ENCODE measurements at regions not wholly inside any gene's neighbourhood (a gene's known extent, or its start where the extent isn't known, plus 50 kb on each side); places are given as distances from the start of the nearest gene placed in this dataset.

DNA sequence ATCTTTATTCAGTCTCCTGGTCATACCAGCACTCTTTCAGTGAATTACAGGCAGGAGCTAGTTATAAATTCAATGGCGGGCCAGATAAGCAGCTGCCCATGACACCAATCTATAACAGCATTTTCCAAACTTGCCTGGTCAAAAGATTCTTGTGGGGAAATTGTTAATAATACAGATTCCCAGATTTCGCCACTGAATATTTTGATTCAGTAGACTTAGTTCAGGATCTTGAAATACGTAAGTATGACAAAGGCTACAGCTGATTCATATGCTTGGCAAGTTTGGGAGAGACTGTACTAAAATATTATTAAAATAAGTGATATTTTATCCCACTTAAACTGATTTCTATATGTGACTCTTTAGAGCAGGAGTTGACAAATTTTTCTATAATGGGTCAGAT, 119.3 kb downstream of the TMCO5A start:
- Histone ChIP-seq H3K27ac (ENCODE audit: insufficient read depth, low read length) (no peak overlapping the region), H3K36me3 (ENCODE audit: control insufficient read depth, insufficient read depth, low read length) (no peaks in the 10 kb centered on the region), H4K20me1 (ENCODE audit: insufficient read depth, low read length) (no peaks in the 10 kb centered on the region)

More for the DNA sequence above, 119.3 kb downstream of the TMCO5A start:
- intact Hi-C loops (cut with micrococcal nuclease) = no loop called here
- Histone ChIP-seq H2BK120ac (ENCODE audit: low read depth, low read length) (no peak overlapping the region), H3K9ac (ENCODE audit: low read depth, low read length) (no peak overlapping the region), H3K79me1 (ENCODE audit: low read depth in 1 of 2, low read length in 2 of 2) (no peaks in the 10 kb centered on the region), H2AFZ (replicated peaks; ENCODE audit: low read length, poor library complexity) (no peak overlapping the region), H2AK9ac (replicated peaks; ENCODE audit: low read depth, low read length, poor library complexity) (no peak overlapping the region), H2BK15ac (ENCODE audit: low read depth, low read length) (no peak overlapping the region), H3K18ac (ENCODE audit: low read depth, low read length) (no peak overlapping the region; the same call in 1 of the 2 replicates), H2BK20ac (ENCODE audit: low read depth, low read length) (no peak overlapping the region), H4K91ac (ENCODE audit: insufficient read depth, low read depth, low read length) (no peak overlapping the region), H3K56ac (ENCODE audit: extremely low read depth, insufficient read depth, low read length) (no peak overlapping the region), H3K27me3 (ENCODE audit: control insufficient read depth, insufficient read depth, low read length) (no peaks in the 10 kb centered on the region), H4K5ac (ENCODE audit: low read depth, low read length) (no peak overlapping the region), H3K23ac (ENCODE audit: low read depth, low read length) (no peak overlapping the region), H3K14ac (replicated peaks; ENCODE audit: low read depth, low read length) (no peak overlapping the region), H3K4ac (ENCODE audit: low read depth, low read length) (no peak overlapping the region), H2AK5ac (ENCODE audit: low read depth, low read length) (no peak overlapping the region), H3K9me1 (ENCODE audit: insufficient read depth, low read length) (no peaks in the 10 kb centered on the region), H3K9me3 (ENCODE audit: control insufficient read depth, insufficient read depth, low read length) (no peaks in the 10 kb centered on the region), H3K4me3 (ENCODE audit: insufficient read depth, low read depth, low read length) (no peak overlapping the region), H2BK5ac (ENCODE audit: low read depth, low read length, poor library complexity, severe bottlenecking) (no peak overlapping the region), H3K4me2 (ENCODE audit: low read depth, low read length) (no peak overlapping the region; the same call in 1 of the 2 replicates), H3K4me1 (ENCODE audit: control insufficient read depth, insufficient read depth, low read length) (peaks cover 5% of the 10 kb centered on the region), H4K8ac (ENCODE audit: low read depth in 2 of 2, low read length in 2 of 2) (peak overlapping the region in 1 of 2 experiments; percentile 10; a peak in 1 of 4 replicates)
- ATAC-seq (ENCODE audit: low read depth) = no peak
- in situ Hi-C loops (cut with MboI; ENCODE audit: low sequenced_read_pairs) = no loop called here
- dilution Hi-C loops (cut with HindIII; ENCODE audit: low sequenced_read_pairs, unreplicated experiment) = no loop called here
- no TSS peak for BruUV-seq (replicated peaks)
- CTCF ChIA-PET = no interaction called here
- peak; percentile 59 for DNase-seq
- WGBS, 2 experiments (ENCODE audit: extremely low coverage in 2 of 2, insufficient read length in 1 of 2) = no CpG with 5 or more reads among the region's 3 CpGs
- TF ChIP-seq POLR2A (IDR thresholded peaks at IDR 0.05; ENCODE audit: low read depth, low read length) = no peak
- TF ChIP-seq RCOR1 (IDR thresholded peaks at IDR 0.05; ENCODE audit: insufficient replicate concordance, low read length) = no peak
- no peak for TF ChIP-seq NFE2L2 (IDR thresholded peaks at IDR 0.05; ENCODE audit: low read depth, low read length)
- TF ChIP-seq MXI1 (IDR thresholded peaks at IDR 0.05; ENCODE audit: borderline replicate concordance, low read depth, low read length) = no peak
- TF ChIP-seq, protein P1, sequence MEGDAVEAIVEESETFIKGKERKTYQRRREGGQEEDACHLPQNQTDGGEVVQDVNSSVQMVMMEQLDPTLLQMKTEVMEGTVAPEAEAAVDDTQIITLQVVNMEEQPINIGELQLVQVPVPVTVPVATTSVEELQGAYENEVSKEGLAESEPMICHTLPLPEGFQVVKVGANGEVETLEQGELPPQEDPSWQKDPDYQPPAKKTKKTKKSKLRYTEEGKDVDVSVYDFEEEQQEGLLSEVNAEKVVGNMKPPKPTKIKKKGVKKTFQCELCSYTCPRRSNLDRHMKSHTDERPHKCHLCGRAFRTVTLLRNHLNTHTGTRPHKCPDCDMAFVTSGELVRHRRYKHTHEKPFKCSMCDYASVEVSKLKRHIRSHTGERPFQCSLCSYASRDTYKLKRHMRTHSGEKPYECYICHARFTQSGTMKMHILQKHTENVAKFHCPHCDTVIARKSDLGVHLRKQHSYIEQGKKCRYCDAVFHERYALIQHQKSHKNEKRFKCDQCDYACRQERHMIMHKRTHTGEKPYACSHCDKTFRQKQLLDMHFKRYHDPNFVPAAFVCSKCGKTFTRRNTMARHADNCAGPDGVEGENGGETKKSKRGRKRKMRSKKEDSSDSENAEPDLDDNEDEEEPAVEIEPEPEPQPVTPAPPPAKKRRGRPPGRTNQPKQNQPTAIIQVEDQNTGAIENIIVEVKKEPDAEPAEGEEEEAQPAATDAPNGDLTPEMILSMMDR (conservative IDR thresholded peaks at IDR 0.05; ENCODE audit: low read depth, low read length) = no peak
- no peak for TF ChIP-seq CEBPB (IDR thresholded peaks at IDR 0.05; ENCODE audit: low read depth, low read length)
- TF ChIP-seq CHD1 (IDR thresholded peaks at IDR 0.05; ENCODE audit: low read depth, low read length) = no peak
- TF ChIP-seq RAD21 (IDR thresholded peaks at IDR 0.05; ENCODE audit: low read length) = no peak
- TF ChIP-seq RFX5 (IDR thresholded peaks at IDR 0.05; ENCODE audit: low read depth, low read length) = no peak
- TF ChIP-seq FOS (IDR thresholded peaks at IDR 0.05; ENCODE audit: low read depth, low read length) = no peak
- TF ChIP-seq BHLHE40 (IDR thresholded peaks at IDR 0.05; ENCODE audit: low read depth, low read length) = no peak
- TF ChIP-seq SMC3 (IDR thresholded peaks at IDR 0.05; ENCODE audit: low read depth, low read length) = no peak
- TF ChIP-seq ELK1 (IDR thresholded peaks at IDR 0.05; ENCODE audit: borderline replicate concordance, low read depth, low read length) = no peak
- TF ChIP-seq, protein P2, sequence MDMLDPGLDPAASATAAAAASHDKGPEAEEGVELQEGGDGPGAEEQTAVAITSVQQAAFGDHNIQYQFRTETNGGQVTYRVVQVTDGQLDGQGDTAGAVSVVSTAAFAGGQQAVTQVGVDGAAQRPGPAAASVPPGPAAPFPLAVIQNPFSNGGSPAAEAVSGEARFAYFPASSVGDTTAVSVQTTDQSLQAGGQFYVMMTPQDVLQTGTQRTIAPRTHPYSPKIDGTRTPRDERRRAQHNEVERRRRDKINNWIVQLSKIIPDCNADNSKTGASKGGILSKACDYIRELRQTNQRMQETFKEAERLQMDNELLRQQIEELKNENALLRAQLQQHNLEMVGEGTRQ (IDR thresholded peaks at IDR 0.05; ENCODE audit: low read depth, low read length) = no peak
- no peak for TF ChIP-seq MAFK (IDR thresholded peaks at IDR 0.05; ENCODE audit: low read depth, low read length)
- TF ChIP-seq MAZ (IDR thresholded peaks at IDR 0.05; ENCODE audit: borderline replicate concordance, low read depth, low read length) = no peak
- POLR2A ChIA-PET (ENCODE audit: unreplicated experiment) = no interaction called here

Measured in IMR-90 (cell line).